ENCODE measurements at regions not wholly inside any gene's neighbourhood (a gene's known extent, or its start where the extent isn't known, plus 50 kb on each side); places are given as distances from the start of the nearest gene placed in this dataset.
A peak's percentile ranks its signal among the peaks of the same experiment; 100 is the strongest.

- TF ChIP-seq CREB1 (IDR thresholded peaks at IDR 0.05; ENCODE audit: low read depth) = no peak
Measured at GRCh38 chr21:34021726-34022125, 51.7 kb upstream of the MRPS6 start (continued).

GRCh38 chr21:34020983-34021553, 52.3 kb upstream of the MRPS6 start:
- Histone ChIP-seq H3K4me1 (ENCODE audit: control insufficient read depth, insufficient read depth, low read length) (peaks cover 61% of the 10 kb centered on the region), H3K4me2 (ENCODE audit: control insufficient read depth, insufficient read depth) (peak overlapping the region; percentile 38), H2AFZ (ENCODE audit: control insufficient read depth, low read depth, low read length) (no peak overlapping the region), H3K36me3 (ENCODE audit: control insufficient read depth in 2 of 2, insufficient read depth in 2 of 2, low read length in 1 of 2) (no peaks in the 10 kb centered on the region), H3K9me3 (replicated peaks; ENCODE audit: control insufficient read depth, insufficient read depth, low read length) (peaks cover 3% of the 10 kb centered on the region), H3K9ac (ENCODE audit: control insufficient read depth, insufficient read depth, low read length) (no peak overlapping the region; the same call in 1 of the 2 replicates), H3K27ac (ENCODE audit: control insufficient read depth, insufficient read depth) (peak overlapping the region; percentile 93), H4K20me1 (ENCODE audit: control insufficient read depth, insufficient read depth) (no peaks in the 10 kb centered on the region), H3K79me2 (ENCODE audit: control insufficient read depth, insufficient read depth, low read length) (no peaks in the 10 kb centered on the region), H3K27me3 (replicated peaks in 1 of 2; ENCODE audit: control insufficient read depth in 2 of 2, insufficient read depth in 2 of 2, low read length in 1 of 2) (no peaks in the 10 kb centered on the region), H3K4me3 (no peak overlapping the region)
- ChIA-PET RAD21 (ENCODE audit: unreplicated experiment) (interaction anchor here (1.4 to 8.8 kb wide), 8 partner anchors 23 to 106 kb away, joined by 3 to 145 read pairs (median 28); partner anchors contain the start of genes MRPS6 and SLC5A3), POLR2A (interaction anchor here (0.8 to 6.7 kb wide), 4 partner anchors 19 to 69 kb away, joined by 3 to 57 read pairs (median 4); no protein-coding TSS in a partner anchor), SMC1A (ENCODE audit: uncharacterized antibody, unreplicated experiment) (interaction anchor here (0.8 to 9.9 kb wide), 16 partner anchors 10 to 327 kb away, joined by 3 to 193 read pairs (median 6); partner anchors contain the start of genes MRPS6 and SLC5A3), CTCF (interaction anchor here (0.8 to 4.8 kb wide), 9 partner anchors 44 to 611 kb away, joined by 3 to 48 read pairs (median 12); no protein-coding TSS in a partner anchor)
- FAIRE-seq (no peak), DNase-seq (ENCODE audit: low read depth, low spot score) (no peak), ATAC-seq (no peak)
- intact Hi-C loops (cut with micrococcal nuclease; ENCODE audit: unreplicated experiment) = loop anchor here (1.0 to 2.0 kb wide), 5 partner anchors 36 to 97 kb away; no protein-coding TSS in a partner anchor
- TF ChIP-seq ASH2L (IDR thresholded peaks at IDR 0.05; ENCODE audit: borderline replicate concordance, low read depth) (no peak), IRF3 (IDR thresholded peaks at IDR 0.05) (no peak), NFYA (IDR thresholded peaks at IDR 0.05; ENCODE audit: borderline replicate concordance, low read depth, low read length) (no peak)
- BruUV-seq (replicated peaks) = no TSS peak
- 56% methylated on average over 4 of the region's 4 CpGs for WGBS (ENCODE audit: insufficient coverage, insufficient replicate concordance, low lambda C conversion rate, missing lambda C conversion rate)
- in situ Hi-C loops (cut with MboI) = loop anchor here (25.0 kb wide), 1 partner anchor 841 kb away; no protein-coding TSS in a partner anchor

Data from GM12878 (cell line).